ENCODE measurements at regions not wholly inside any gene's neighbourhood (a gene's known extent, or its start where the extent isn't known, plus 50 kb on each side); places are given as distances from the start of the nearest gene placed in this dataset.
"Not testable (repeated sequence)": the region's sequence is repeated elsewhere in the genome, so short reads cannot be mapped to it uniquely, and the experiment has no call there.

- not testable (repeated sequence) for TF ChIP-seq IRF2 (CRISPR knock-in tag; IDR thresholded peaks at IDR 0.05); ZNF747 (CRISPR knock-in tag; IDR thresholded peaks at IDR 0.05; ENCODE audit: borderline replicate concordance); CHD2 (IDR thresholded peaks at IDR 0.05; ENCODE audit: low read depth, low read length); KDM1A (CRISPR knock-in tag; IDR thresholded peaks at IDR 0.05); CTCF (CRISPR knock-in tag; IDR thresholded peaks at IDR 0.05); RFX5 (IDR thresholded peaks at IDR 0.05; ENCODE audit: low read depth, low read length); USF2 (IDR thresholded peaks at IDR 0.05; ENCODE audit: low read depth, low read length); USF2 (CRISPR knock-in tag; IDR thresholded peaks at IDR 0.05; ENCODE audit: borderline replicate concordance)
Observed at GRCh38 chr17:30639391-30639790, 162.2 kb downstream of the GOSR1 start.
